HepG2 (cell line): ENCODE measurements at regions not wholly inside any gene's neighbourhood (a gene's known extent, or its start where the extent isn't known, plus 50 kb on each side); places are given as distances from the start of the nearest gene placed in this dataset.

Experiments
- ATAC-seq: fragments of 200-7000 bp; cut with Tn5 transposase; 3 replicates; pipeline ENCODE4 v1.9.1; 2020; ENCODE audit warnings: mild to moderate bottlenecking, moderate library complexity
- BruUV-seq: library from RNA; stranded (reverse); fragments of 400-500 nt; replicated peaks from 2 replicates; lab custom pipeline; 2021; lab: Mats Ljungman, UMichigan
- CTCF ChIA-PET: fragments of 300-600 bp; formaldehyde crosslinking; extraction: SDS; loops from one replicate; lab custom pipeline; 2021; ENCODE audit warnings: low total read pairs, inconsistent platforms, low intra/inter-chr PET ratio; lab: Yijun Ruan, JAX
- POLR2A ChIA-PET: fragments of 350-600 bp; sonication (Branson Sonifier 250); formaldehyde crosslinking; loops from one replicate; lab custom pipeline; 2020; ENCODE audit warnings: antibody characterized with exemption, inconsistent platforms; lab: Yijun Ruan, JAX
- DNase-seq: peaks from one replicate; pipeline ENCODE4 v3.0.0-alpha.2; 2015; ENCODE audit warnings: low spot score
- FAIRE-seq: peaks from 3 replicates; lab custom pipeline; 2011; peaks lifted over from hg19 to GRCh38; lab: Jason Lieb, UNC
- H2AFZ ChIP-seq: one replicate; pipeline ENCODE4 v1.6.1; 2011; ENCODE audit warnings: low read length, inconsistent platforms
- H3K27ac ChIP-seq: fragments of 300-600 bp; 3 replicates; pipeline ENCODE4 v1.8.0; 2011; ENCODE audit warnings: mixed run types, mild to moderate bottlenecking, mixed read lengths, low read length, inconsistent platforms; ENCODE audit not compliant: insufficient read depth; ENCODE audit errors: extremely low read length
- H3K27me3 ChIP-seq, 2 experiments: fragments of 200-600 bp in 1 of 2; 2 replicates in 1 of 2; 3 replicates in 1 of 2; pipeline versions ENCODE4 v1.6.0 to v1.8.0; 2011; ENCODE audit warnings: low read length in 2 of 2, mild to moderate bottlenecking in 2 of 2, moderate library complexity in 2 of 2, inconsistent platforms in 1 of 2; ENCODE audit not compliant: insufficient read depth in 2 of 2, control insufficient read depth in 1 of 2
- H3K36me3 ChIP-seq, 2 experiments: fragments of 200-600 bp in 1 of 2; replicated peaks in 1 of 2; 2 replicates in 1 of 2; 3 replicates in 1 of 2; pipeline versions ENCODE4 v1.5.1 to v1.8.0; 2011; ENCODE audit warnings: low read length in 2 of 2, inconsistent platforms in 1 of 2; ENCODE audit not compliant: insufficient read depth in 2 of 2, control insufficient read depth in 1 of 2
- H3K4me1 ChIP-seq: 2 replicates; pipeline ENCODE4 v1.5.1; 2012; ENCODE audit warnings: low read length, inconsistent platforms; ENCODE audit not compliant: insufficient read depth
- H3K4me2 ChIP-seq: 2 replicates; pipeline ENCODE4 v1.6.0; 2011; ENCODE audit warnings: low read depth, low read length, inconsistent platforms
- H3K4me3 ChIP-seq, 3 experiments: fragments of 200-600 bp in 1 of 3; sonication (generic), shearing (Covaris generic) in 1 of 3; replicated peaks in 1 of 3; 2 replicates each; pipeline ENCODE4 v1.5.1; 2011 to 2016; ENCODE audit warnings: low read length in 3 of 3, inconsistent platforms in 2 of 3, low read depth in 2 of 3, mild to moderate bottlenecking in 2 of 3, control low read depth in 1 of 3, mixed read lengths in 1 of 3; ENCODE audit not compliant: insufficient read depth in 1 of 3
- H3K79me2 ChIP-seq: one replicate; pipeline ENCODE4 v1.6.1; 2011; ENCODE audit warnings: low read length, inconsistent platforms; ENCODE audit not compliant: insufficient read depth
- H3K9ac ChIP-seq: 2 replicates; pipeline ENCODE4 v1.6.0; 2011; ENCODE audit warnings: mild to moderate bottlenecking, low read depth, low read length, inconsistent platforms; ENCODE audit not compliant: insufficient read depth
- H3K9me3 ChIP-seq: 2 replicates; pipeline ENCODE4 v1.5.1; 2012; ENCODE audit warnings: mild to moderate bottlenecking, low read length
- H4K20me1 ChIP-seq: 2 replicates; pipeline ENCODE4 v1.6.0; 2011; ENCODE audit warnings: inconsistent platforms, mild to moderate bottlenecking, low read length, moderate library complexity; ENCODE audit not compliant: insufficient read depth
- AHR ChIP-seq: IDR thresholded peaks from 2 replicates; pipeline ENCODE4 v1.6.1; 2018; ENCODE audit warnings: missing genetic modification reagents, missing compliant biosample characterization
- CREM ChIP-seq, 2 experiments: sonication (generic) in 1 of 2; formaldehyde crosslinking in 1 of 2; IDR thresholded peaks; 2 replicates each; pipeline versions ENCODE4 v1.4.0 to v1.6.1; 2016 to 2020; ENCODE audit warnings: antibody characterized with exemption in 1 of 2, mild to moderate bottlenecking in 1 of 2, missing genetic modification reagents in 1 of 2
- DPF2 ChIP-seq: sonication (generic); formaldehyde crosslinking; IDR thresholded peaks from 2 replicates; pipeline ENCODE4 v1.4.0; 2020; ENCODE audit warnings: mild to moderate bottlenecking, low read depth, missing genetic modification reagents, borderline replicate concordance
- FOXJ3 ChIP-seq: sonication (generic); formaldehyde crosslinking; IDR thresholded peaks from 2 replicates; pipeline ENCODE4 v1.4.0; 2020; ENCODE audit warnings: missing genetic modification reagents, mild to moderate bottlenecking, borderline replicate concordance
- KDM5B ChIP-seq: sonication (generic); formaldehyde crosslinking; IDR thresholded peaks from 2 replicates; pipeline ENCODE4 v1.4.0; 2020; ENCODE audit warnings: missing genetic modification reagents, mild to moderate bottlenecking, borderline replicate concordance
- KLF13 ChIP-seq: sonication (generic); formaldehyde crosslinking; IDR thresholded peaks from 2 replicates; pipeline ENCODE4 v1.4.0; 2020; ENCODE audit warnings: mild to moderate bottlenecking, missing genetic modification reagents
- XBP1 ChIP-seq: sonication (generic); formaldehyde crosslinking; IDR thresholded peaks from 2 replicates; pipeline ENCODE4 v1.5.0; 2020; ENCODE audit warnings: missing genetic modification reagents
- YEATS4 ChIP-seq: sonication (generic); formaldehyde crosslinking; IDR thresholded peaks from 2 replicates; pipeline ENCODE4 v1.4.0; 2020; ENCODE audit warnings: missing genetic modification reagents, borderline replicate concordance
- ZNF160 ChIP-seq: sonication (generic); formaldehyde crosslinking; IDR thresholded peaks from 2 replicates; pipeline ENCODE4 v1.8.0; 2022; ENCODE audit warnings: mild to moderate bottlenecking, inconsistent platforms, missing genetic modification reagents
- ZNF274 ChIP-seq: sonication (generic); formaldehyde crosslinking; IDR thresholded peaks from 2 replicates; pipeline ENCODE4 v1.5.1; 2020; ENCODE audit warnings: mild to moderate bottlenecking, missing genetic modification reagents
- ZNF282 ChIP-seq: fragments of 450-650 bp; IDR thresholded peaks from 2 replicates; pipeline ENCODE4 v1.6.1; 2018; ENCODE audit not compliant: partially characterized antibody
- ZNF597 ChIP-seq: sonication (generic); formaldehyde crosslinking; IDR thresholded peaks from 2 replicates; pipeline ENCODE4 v1.5.0; 2020; ENCODE audit warnings: missing genetic modification reagents
- ZNF660 ChIP-seq: sonication (generic); formaldehyde crosslinking; IDR thresholded peaks from 2 replicates; pipeline ENCODE4 v1.5.1; 2020; ENCODE audit warnings: mild to moderate bottlenecking, low read depth, missing genetic modification reagents, borderline replicate concordance
- ZNF687 ChIP-seq: sonication (generic); formaldehyde crosslinking; IDR thresholded peaks from 2 replicates; pipeline ENCODE4 v1.5.1; 2020; ENCODE audit warnings: mild to moderate bottlenecking, missing genetic modification reagents, moderate library complexity
- ZSCAN25 ChIP-seq: sonication (generic); formaldehyde crosslinking; IDR thresholded peaks from 2 replicates; pipeline ENCODE4 v1.8.0; 2022; ENCODE audit warnings: mild to moderate bottlenecking, missing genetic modification reagents
- WGBS: methylation state at CpG from one replicate; pipeline ENCODE4 v1.1.6; 2017; ENCODE audit warnings: low lambda C conversion rate; 5-methylcytosine and 5-hydroxymethylcytosine counted together
- in situ Hi-C: cut with HindIII; loops from 2 replicates; pipeline ENCODE4 v1.10.0; 2017; ENCODE audit warnings: low pct_unique_long_range_greater_than_20kb; ENCODE audit not compliant: extremely low pct_ligation_motif_present
- intact Hi-C: fragments of 100-400 bp; cut with micrococcal nuclease; formaldehyde crosslinking; loops from one replicate; pipeline ENCODE4 v1.10.0; 2022; ENCODE audit not compliant: unreplicated experiment
- TF ChIP-seq, protein P1 (sequence below): sonication (generic); formaldehyde crosslinking; IDR thresholded peaks from 2 replicates; pipeline ENCODE4 v1.8.0; 2022; ENCODE audit warnings: missing genetic modification reagents, mild to moderate bottlenecking, moderate library complexity, borderline replicate concordance

- no peak for TF ChIP-seq ZNF274 (CRISPR knock-in tag)
- no peak for TF ChIP-seq ZNF160 (CRISPR knock-in tag)
- no peak for TF ChIP-seq ZNF282
Observed at GRCh38 chr16:86083382-86084002, 184.5 kb downstream of the IRF8 start (continued).

DNA sequence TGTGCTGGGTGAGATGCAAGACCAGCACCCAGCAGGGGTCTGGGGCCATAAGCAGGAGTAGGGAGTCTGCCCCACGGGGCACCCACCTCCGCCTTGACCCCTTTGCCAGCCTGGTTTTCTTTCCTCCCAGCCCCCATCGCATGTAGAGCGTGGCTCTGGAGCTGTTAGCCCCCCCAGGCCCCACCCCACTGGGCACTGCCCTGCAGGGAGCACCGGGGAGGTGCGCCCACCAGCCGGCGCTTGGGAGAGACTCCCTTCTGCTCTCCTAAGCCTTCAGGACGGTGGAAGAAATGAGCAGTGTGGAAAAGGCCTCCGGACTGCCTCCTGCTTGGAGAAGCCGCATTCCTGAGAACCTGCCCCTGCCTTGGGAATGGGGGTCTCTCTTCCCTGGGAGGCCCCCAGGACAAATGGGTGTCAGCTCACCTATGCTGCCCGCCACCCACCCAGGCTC, 186.2 kb downstream of the IRF8 start:
- no peak overlapping the region for H2AFZ ChIP-seq
- peaks cover 3 to 10% of the 10 kb centered on the region in 2 experiments; a peak in 4 of 5 replicates for H3K27me3 ChIP-seq
- CTCF ChIA-PET, result no interaction called here
- DNase-seq, result no peak
- H3K27ac ChIP-seq, result no peak overlapping the region
- ATAC-seq, result no peak
- peaks cover 8% of the 10 kb centered on the region for H3K4me1 ChIP-seq
- no peak for FAIRE-seq
- no TSS peak for BruUV-seq
- H3K79me2 ChIP-seq, result no peaks in the 10 kb centered on the region
- H3K4me3 ChIP-seq, result no peak overlapping the region
- 61% methylated on average over 10 of the region's 12 CpGs for WGBS
- no peak overlapping the region for H3K9ac ChIP-seq
- H3K36me3 ChIP-seq, result no peaks in the 10 kb centered on the region
- H3K4me2 ChIP-seq, result no peak overlapping the region
- no peaks in the 10 kb centered on the region for H3K9me3 ChIP-seq
- intact Hi-C loops, result no loop called here
- in situ Hi-C loops, result no loop called here
- POLR2A ChIA-PET, result no interaction called here
- no peaks in the 10 kb centered on the region for H4K20me1 ChIP-seq
- TF ChIP-seq DPF2 (CRISPR knock-in tag), result no peak
- TF ChIP-seq CREM (IDR thresholded peaks at IDR 0.05), result no peak
- TF ChIP-seq CREM (CRISPR knock-in tag; IDR thresholded peaks at IDR 0.05), result no peak
- TF ChIP-seq ZNF660 (CRISPR knock-in tag), result no peak
- TF ChIP-seq ZNF597 (CRISPR knock-in tag), result no peak
- TF ChIP-seq XBP1 (CRISPR knock-in tag), result no peak
- no peak for TF ChIP-seq ZNF687 (CRISPR knock-in tag)
- TF ChIP-seq AHR (CRISPR knock-in tag), result no peak
- no peak for TF ChIP-seq KLF13 (CRISPR knock-in tag)
- TF ChIP-seq FOXJ3 (CRISPR knock-in tag), result no peak
- no peak for TF ChIP-seq YEATS4 (CRISPR knock-in tag)
- TF ChIP-seq KDM5B, result no peak
- TF ChIP-seq ZSCAN25 (CRISPR knock-in tag), result no peak
- TF ChIP-seq, protein P1, sequence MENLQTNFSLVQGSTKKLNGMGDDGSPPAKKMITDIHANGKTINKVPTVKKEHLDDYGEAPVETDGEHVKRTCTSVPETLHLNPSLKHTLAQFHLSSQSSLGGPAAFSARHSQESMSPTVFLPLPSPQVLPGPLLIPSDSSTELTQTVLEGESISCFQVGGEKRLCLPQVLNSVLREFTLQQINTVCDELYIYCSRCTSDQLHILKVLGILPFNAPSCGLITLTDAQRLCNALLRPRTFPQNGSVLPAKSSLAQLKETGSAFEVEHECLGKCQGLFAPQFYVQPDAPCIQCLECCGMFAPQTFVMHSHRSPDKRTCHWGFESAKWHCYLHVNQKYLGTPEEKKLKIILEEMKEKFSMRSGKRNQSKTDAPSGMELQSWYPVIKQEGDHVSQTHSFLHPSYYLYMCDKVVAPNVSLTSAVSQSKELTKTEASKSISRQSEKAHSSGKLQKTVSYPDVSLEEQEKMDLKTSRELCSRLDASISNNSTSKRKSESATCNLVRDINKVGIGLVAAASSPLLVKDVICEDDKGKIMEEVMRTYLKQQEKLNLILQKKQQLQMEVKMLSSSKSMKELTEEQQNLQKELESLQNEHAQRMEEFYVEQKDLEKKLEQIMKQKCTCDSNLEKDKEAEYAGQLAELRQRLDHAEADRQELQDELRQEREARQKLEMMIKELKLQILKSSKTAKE (CRISPR knock-in tag), result no peak
